Stimulated activated CD8-positive, alpha-beta memory T cell treated with anti-CD3 and anti-CD28 coated beads, Interleukin-7, amount 100 ng/mL, for 48 hours (primary cell): ENCODE measurements at regions not wholly inside any gene's neighbourhood (a gene's known extent, or its start where the extent isn't known, plus 50 kb on each side); places are given as distances from the start of the nearest gene placed in this dataset.
"Not testable (repeated sequence)": the region's sequence is repeated elsewhere in the genome, so short reads cannot be mapped to it uniquely, and the experiment has no call there.

Experiments used
- DNase-seq, 2 donors: peaks; one replicate each; pipeline ENCODE4 v3.0.0-alpha.2; 2020; ENCODE audit warnings: low read depth in 1 of 2; ENCODE audit errors: extremely low read depth in 1 of 2

- not testable (repeated sequence) for DNase-seq
These were observed 180.3 kb downstream of the NPIPA7 start for GRCh38 chr16:16559179-16559740.

- not testable (repeated sequence) for DNase-seq
These were observed 182.6 kb downstream of the NPIPA7 start for GRCh38 chr16:16561532-16561931.

GRCh38 chr16:16563962-16564361, 185.0 kb downstream of the NPIPA7 start:
- not testable (repeated sequence) for DNase-seq

DNA sequence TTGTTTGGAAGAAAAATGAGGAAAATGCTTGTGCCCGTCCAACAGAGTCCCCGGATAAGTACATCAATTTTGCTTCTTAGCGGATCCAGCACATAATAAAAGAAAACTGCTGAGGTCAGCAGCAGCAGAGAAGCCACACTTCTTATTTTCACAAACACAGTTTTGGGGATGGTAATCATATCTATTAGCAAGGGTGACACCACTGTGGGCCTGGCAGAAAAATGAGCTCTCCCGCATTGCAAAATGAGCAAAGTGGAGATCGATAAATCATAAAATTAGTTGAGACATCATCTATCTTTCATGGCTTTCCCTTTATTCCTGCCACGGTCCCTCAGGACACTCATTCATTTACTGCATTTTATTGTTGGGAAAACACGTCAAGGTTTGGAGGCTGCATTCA, 186.4 kb downstream of the NPIPA7 start:
- not testable (repeated sequence) for DNase-seq

GRCh38 chr16:16570055-16570454, 191.1 kb downstream of the NPIPA7 start:
- DNase-seq = not testable (repeated sequence)

DNA sequence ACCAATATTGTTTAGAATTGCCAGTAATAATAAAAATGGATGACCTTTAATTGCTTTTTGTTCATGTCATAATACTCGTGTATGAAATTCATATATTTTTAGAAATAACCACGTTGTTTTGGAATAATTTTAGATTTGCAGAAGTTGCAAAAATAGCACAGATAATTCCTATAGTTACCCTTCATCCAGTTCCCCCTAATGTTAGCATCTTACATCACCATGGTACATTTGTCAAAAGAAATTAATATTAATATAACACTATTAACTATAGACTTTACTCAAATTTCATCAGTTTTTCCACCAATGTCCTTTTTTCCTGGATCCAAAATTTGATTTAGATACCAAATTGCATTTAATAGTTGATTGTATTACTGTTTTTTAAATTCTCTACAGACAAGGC, 191.9 kb downstream of the NPIPA7 start:
- not testable (repeated sequence) for DNase-seq

- DNase-seq = not testable (repeated sequence)
These were observed 193.3 kb downstream of the NPIPA7 start for GRCh38 chr16:16572130-16572774.

- DNase-seq = not testable (repeated sequence)
These were observed 198.1 kb downstream of the NPIPA7 start for GRCh38 chr16:16577062-16577461.

DNA sequence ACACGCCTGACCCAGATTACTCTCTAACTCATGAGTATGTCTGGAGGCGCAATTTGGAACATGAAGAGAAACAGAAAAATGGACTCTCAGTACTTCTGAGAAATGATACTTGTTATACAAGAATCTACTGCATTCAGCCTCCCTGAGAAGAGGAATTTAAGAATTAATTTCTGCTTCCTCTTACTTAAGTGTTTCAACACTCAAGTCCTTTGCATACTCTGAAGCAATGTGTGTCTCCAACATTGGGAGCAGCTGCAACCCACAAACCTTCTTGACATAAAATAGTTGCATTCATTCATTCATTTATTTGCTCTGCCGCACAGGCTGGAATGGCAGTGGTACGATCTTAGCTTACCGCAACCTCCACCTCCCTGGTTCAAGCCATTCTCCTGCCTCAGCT, 199.8 kb downstream of the NPIPA7 start:
- DNase-seq = no peak

GRCh38 chr16:16582916-16583315, 204.0 kb downstream of the NPIPA7 start:
- not testable (repeated sequence) for DNase-seq

DNA sequence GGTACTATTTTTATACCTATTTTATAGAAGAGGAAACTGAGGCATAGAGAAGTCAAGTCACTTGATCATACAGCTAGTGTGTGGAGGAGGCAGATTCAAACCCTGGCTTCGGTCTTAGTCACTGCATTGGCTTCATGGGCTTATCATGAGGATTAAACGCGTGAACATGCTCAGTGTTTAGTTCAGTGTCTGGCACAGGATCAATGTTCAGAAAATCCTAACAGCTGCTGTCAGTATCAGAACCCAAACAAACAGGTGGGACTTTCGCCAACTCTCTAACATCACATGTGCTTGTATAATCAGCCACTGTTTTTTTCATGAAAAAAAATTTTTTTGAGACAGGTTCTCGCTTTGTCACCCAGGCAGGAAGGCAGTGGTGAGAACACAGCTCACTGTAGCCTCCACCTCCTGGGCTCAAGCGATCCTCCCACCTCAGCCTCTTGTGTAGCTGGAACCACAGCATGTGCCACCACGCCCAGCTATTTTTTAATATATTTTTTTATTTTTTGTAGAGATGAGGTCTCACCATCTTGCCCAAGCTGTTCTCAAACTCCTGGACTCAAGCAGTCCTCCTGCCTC, 207.2 kb downstream of the NPIPA7 start:
- DNase-seq = not testable (repeated sequence)

- DNase-seq = not testable (repeated sequence)
These were observed 208.0 kb downstream of the NPIPA7 start for GRCh38 chr16:16586969-16587368.

- not testable (repeated sequence) for DNase-seq
These were observed 209.5 kb downstream of the NPIPA7 start for GRCh38 chr16:16588436-16588835.

- DNase-seq = not testable (repeated sequence)
These were observed 211.8 kb downstream of the NPIPA7 start for GRCh38 chr16:16590654-16591318.

GRCh38 chr16:16593156-16593863, 214.4 kb downstream of the NPIPA7 start:
- DNase-seq = peak; percentile 14 to 17

DNA sequence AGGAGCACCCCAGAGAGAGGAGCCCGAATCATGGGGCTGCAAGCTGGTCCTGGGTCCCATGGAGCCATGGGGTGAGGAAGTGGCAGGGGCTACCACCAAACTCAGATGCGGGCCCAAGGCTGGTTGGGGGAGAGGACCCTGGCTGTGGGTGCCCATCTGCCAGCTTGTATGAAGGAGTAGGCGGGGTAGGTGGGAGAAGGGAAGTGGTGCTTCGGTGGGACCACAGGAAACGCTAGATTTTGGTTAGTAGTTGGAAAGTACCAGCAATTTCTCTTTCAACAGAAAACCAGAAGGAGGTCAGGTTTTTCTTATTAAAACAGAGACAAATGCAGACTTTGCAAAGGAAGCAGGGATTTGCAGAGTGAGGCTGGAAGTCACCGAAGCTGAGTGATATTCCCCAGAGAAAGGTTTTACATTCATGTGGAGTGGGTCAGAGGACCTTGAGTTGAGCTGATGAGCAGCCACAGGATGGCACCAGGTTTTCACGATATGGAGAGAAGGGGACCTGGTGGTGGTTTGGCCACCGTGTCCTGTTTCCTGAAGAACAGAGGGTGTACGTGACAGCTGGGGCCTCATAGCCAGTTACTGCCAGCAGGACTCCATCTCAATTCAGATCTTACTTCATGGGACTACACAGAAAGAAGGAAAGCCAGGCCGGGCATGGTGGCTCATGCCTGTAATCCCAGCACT, 216.2 kb downstream of the NPIPA7 start:
- DNase-seq = not testable (repeated sequence)

GRCh38 chr16:16601239-16601638, 222.3 kb downstream of the NPIPA7 start:
- DNase-seq = not testable (repeated sequence)

DNA sequence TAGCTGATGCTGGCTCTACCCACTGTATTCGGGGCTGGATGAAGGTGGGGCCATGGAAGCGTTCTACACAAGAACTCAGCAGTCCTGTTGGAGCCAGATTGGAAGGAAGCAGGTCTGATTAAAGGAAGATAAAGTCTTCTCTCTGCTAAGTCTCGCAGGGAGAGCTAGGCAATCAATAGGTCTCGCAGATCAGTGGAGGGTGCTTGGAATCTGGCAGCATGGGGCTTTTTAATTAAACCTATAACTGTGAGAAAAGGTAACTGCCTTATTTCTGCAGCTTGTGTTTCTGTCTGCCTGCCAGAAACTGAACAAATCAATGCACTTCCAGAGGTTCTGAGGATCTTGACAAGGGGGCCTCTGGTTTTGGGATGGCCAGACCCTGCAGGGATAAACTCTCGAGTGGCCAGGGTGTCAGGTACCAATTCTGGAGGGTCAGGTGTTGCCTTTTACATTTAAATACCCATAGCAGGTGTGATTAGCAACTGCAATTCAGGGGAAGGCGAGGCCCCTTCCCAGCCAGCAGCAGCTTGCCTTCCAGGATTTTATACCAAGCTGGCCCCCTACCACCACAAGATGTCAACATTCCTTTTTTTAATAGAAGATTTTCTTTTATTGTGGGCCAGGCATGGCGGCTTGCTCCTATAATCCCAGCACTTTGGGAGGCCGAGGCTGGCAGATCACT, 228.6 kb downstream of the NPIPA7 start:
- not testable (repeated sequence) for DNase-seq

- DNase-seq = not testable (repeated sequence)
These were observed 230.7 kb downstream of the NPIPA7 start for GRCh38 chr16:16609627-16610026.
